ENCODE measurements at regions not wholly inside any gene's neighbourhood (a gene's known extent, or its start where the extent isn't known, plus 50 kb on each side); places are given as distances from the start of the nearest gene placed in this dataset.

DNA sequence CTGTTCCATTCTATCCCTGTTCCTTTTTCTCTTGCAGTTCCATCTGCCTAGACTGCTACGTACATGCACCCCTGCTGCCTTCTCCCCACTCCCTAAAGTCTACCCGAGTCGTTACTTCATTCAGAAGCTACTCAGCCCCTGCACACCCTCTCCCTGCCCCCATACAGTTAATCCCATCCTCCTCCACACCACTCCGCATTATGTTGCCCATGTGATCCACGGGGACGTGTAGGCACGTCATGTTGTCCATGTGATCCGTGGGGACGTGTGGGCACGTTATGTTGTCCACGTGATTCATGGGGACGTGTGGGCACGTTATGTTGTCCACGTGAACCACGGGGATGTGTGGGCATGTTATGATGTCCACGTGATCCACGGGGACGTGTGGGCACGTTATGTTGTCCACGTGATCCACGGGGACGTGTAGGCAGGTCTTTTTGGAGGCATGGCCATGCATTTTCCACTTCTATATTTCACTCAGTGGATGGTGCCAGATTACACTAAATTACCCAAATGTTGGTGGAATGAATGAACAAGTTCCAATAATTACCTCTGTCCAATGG lies 299.5 kb downstream of the DCDC2C start:
- no peak overlapping the region for H3K4me2 ChIP-seq (ENCODE audit: low read length)
- ChIA-PET CTCF (no interaction called here), RAD21 (ENCODE audit: low non-redundant PET in 1 of 2, low total read pairs in 2 of 2, uncharacterized antibody in 2 of 2, unreplicated experiment in 2 of 2) (no interaction called here), POLR2A (no interaction called here)
- BruUV-seq (replicated peaks): no TSS peak
- no peak overlapping the region for H3K4me3 ChIP-seq (replicated peaks in 1 of 2; ENCODE audit: low read depth in 1 of 2, low read length in 2 of 2)
- H4K20me1 ChIP-seq (ENCODE audit: insufficient read depth): no peaks in the 10 kb centered on the region
- H3K27me3 ChIP-seq (ENCODE audit: insufficient read depth, low read length): no peaks in the 10 kb centered on the region
- intact Hi-C loops (cut with micrococcal nuclease): no loop called here
- H3K36me3 ChIP-seq (ENCODE audit: control insufficient read depth in 1 of 2, insufficient read depth in 2 of 2, low read length in 2 of 2): no peaks in the 10 kb centered on the region
- H3K9me3 ChIP-seq (ENCODE audit: control insufficient read depth in 1 of 2, insufficient read depth in 1 of 2, low read depth in 1 of 2, low read length in 2 of 2): peaks cover 0 to 10% of the 10 kb centered on the region in 2 experiments; a peak in 2 of 4 replicates
- no peak overlapping the region for H3K9ac ChIP-seq (ENCODE audit: low read length)
- no peaks in the 10 kb centered on the region for H3K79me2 ChIP-seq (ENCODE audit: insufficient read depth, low read length)
- no peaks in the 10 kb centered on the region for H3K4me1 ChIP-seq (ENCODE audit: control insufficient read depth in 1 of 2, insufficient read depth in 2 of 2, low read length in 2 of 2)
- no peaks in the 10 kb centered on the region for H3K9me2 ChIP-seq (ENCODE audit: insufficient read depth)
- TF ChIP-seq YY1 (IDR thresholded peaks at IDR 0.05; ENCODE audit: extremely low read depth, insufficient replicate concordance, low read depth, low read length): no peak
- TF ChIP-seq FOSL1 (IDR thresholded peaks at IDR 0.05; ENCODE audit: low read depth): no peak
- no peak for TF ChIP-seq JUND (IDR thresholded peaks at IDR 0.05)
- no peak for TF ChIP-seq EZH2 (IDR thresholded peaks at IDR 0.05)
- no peak for TF ChIP-seq RAD21 (IDR thresholded peaks at IDR 0.05; ENCODE audit: low read depth)
- DNase-seq (ENCODE audit: low read depth, low spot score) (no peak), ATAC-seq (no peak)
- H2AFZ ChIP-seq (ENCODE audit: low read depth, low read length, poor library complexity, severe bottlenecking): no peak overlapping the region
- H3K27ac ChIP-seq (ENCODE audit: low read depth, low read length): no peak overlapping the region

DNA sequence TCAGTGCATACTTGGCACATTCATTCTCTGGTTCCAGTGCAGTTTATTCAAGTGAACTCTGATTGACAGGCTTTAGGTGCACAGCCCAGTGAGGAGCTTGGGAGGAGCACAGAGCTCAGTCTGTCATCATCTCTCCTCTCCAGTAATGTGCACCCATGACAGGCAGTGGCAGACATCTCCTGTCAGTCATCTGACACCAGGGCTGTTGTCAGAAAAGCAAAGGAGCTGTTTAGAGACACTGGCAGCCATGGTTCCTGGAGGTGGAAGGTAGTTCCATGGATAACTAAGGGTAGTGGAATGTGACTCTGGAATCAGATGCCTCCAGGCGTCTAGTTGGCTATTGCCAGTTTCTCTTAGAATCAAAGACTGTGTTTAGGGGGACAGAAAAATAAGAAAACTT lies 308.8 kb downstream of the DCDC2C start:
- H3K9me3 ChIP-seq (ENCODE audit: control insufficient read depth in 1 of 2, insufficient read depth in 1 of 2, low read depth in 1 of 2, low read length in 2 of 2): no peaks in the 10 kb centered on the region; a peak in 1 of 4 replicates
- BruUV-seq (replicated peaks): no TSS peak
- H3K9me2 ChIP-seq (ENCODE audit: insufficient read depth): no peaks in the 10 kb centered on the region
- H3K36me3 ChIP-seq (ENCODE audit: control insufficient read depth in 1 of 2, insufficient read depth in 2 of 2, low read length in 2 of 2): no peaks in the 10 kb centered on the region; a peak in 1 of 4 replicates
- DNase-seq (ENCODE audit: low read depth, low spot score) (no peak), ATAC-seq (no peak)
- H4K20me1 ChIP-seq (ENCODE audit: insufficient read depth): no peaks in the 10 kb centered on the region
- intact Hi-C loops (cut with micrococcal nuclease): no loop called here
- H3K79me2 ChIP-seq (ENCODE audit: insufficient read depth, low read length): no peaks in the 10 kb centered on the region
- H3K9ac ChIP-seq (ENCODE audit: low read length): no peak overlapping the region
- POLR2A ChIA-PET: no interaction called here
- RAD21 ChIA-PET (ENCODE audit: low non-redundant PET in 1 of 2, low total read pairs in 2 of 2, uncharacterized antibody in 2 of 2, unreplicated experiment in 2 of 2): no interaction called here
- H3K4me3 ChIP-seq (replicated peaks in 1 of 2; ENCODE audit: low read depth in 1 of 2, low read length in 2 of 2): no peak overlapping the region
- H3K4me2 ChIP-seq (ENCODE audit: low read length): no peak overlapping the region
- no peaks in the 10 kb centered on the region for H3K4me1 ChIP-seq (ENCODE audit: control insufficient read depth in 1 of 2, insufficient read depth in 2 of 2, low read length in 2 of 2)
- TF ChIP-seq, protein P1, sequence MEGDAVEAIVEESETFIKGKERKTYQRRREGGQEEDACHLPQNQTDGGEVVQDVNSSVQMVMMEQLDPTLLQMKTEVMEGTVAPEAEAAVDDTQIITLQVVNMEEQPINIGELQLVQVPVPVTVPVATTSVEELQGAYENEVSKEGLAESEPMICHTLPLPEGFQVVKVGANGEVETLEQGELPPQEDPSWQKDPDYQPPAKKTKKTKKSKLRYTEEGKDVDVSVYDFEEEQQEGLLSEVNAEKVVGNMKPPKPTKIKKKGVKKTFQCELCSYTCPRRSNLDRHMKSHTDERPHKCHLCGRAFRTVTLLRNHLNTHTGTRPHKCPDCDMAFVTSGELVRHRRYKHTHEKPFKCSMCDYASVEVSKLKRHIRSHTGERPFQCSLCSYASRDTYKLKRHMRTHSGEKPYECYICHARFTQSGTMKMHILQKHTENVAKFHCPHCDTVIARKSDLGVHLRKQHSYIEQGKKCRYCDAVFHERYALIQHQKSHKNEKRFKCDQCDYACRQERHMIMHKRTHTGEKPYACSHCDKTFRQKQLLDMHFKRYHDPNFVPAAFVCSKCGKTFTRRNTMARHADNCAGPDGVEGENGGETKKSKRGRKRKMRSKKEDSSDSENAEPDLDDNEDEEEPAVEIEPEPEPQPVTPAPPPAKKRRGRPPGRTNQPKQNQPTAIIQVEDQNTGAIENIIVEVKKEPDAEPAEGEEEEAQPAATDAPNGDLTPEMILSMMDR (IDR thresholded peaks at IDR 0.05 in 2 of 3, conservative IDR thresholded peaks at IDR 0.05 in 1 of 3; ENCODE audit: borderline replicate concordance in 1 of 3, insufficient read depth in 1 of 3, low read depth in 2 of 3, low read length in 2 of 3): no peak
- TF ChIP-seq CEBPB (IDR thresholded peaks at IDR 0.05; ENCODE audit: low read depth) (no peak), CBX3 (IDR thresholded peaks at IDR 0.05; ENCODE audit: low read depth) (no peak), EZH2 (IDR thresholded peaks at IDR 0.05) (no peak), TCF7L2 (IDR thresholded peaks at IDR 0.05; ENCODE audit: borderline replicate concordance, extremely low read depth, insufficient read depth, insufficient read length) (no peak)
- no peak overlapping the region for H3K27ac ChIP-seq (ENCODE audit: low read depth, low read length)
- H3K27me3 ChIP-seq (ENCODE audit: insufficient read depth, low read length): no peaks in the 10 kb centered on the region
- CTCF ChIA-PET: no interaction called here
- no peak overlapping the region for H2AFZ ChIP-seq (ENCODE audit: low read depth, low read length, poor library complexity, severe bottlenecking)
